GM12878 (cell line): ENCODE measurements at regions not wholly inside any gene's neighbourhood (a gene's known extent, or its start where the extent isn't known, plus 50 kb on each side); places are given as distances from the start of the nearest gene placed in this dataset.

ENCODE experiments used
- ATAC-seq: fragments of 200-7000 bp; cut with Tn5 transposase; 3 replicates; pipeline ENCODE4 v1.9.1; 2020; ENCODE audit warnings: mild to moderate bottlenecking, moderate library complexity
- BruUV-seq: library from RNA; stranded (reverse); fragments of 400-500 nt; replicated peaks from 2 replicates; lab custom pipeline; 2021; lab: Mats Ljungman, UMichigan
- CTCF ChIA-PET: fragments of 300-600 bp; sonication (Branson Sonifier 250); formaldehyde crosslinking; extraction: SDS; loops from one replicate; lab custom pipeline; 2021; ENCODE audit warnings: inconsistent platforms; lab: Yijun Ruan, JAX
- POLR2A ChIA-PET: fragments of 350-600 bp; formaldehyde crosslinking; extraction: SDS; loops from one replicate; lab custom pipeline; 2021; ENCODE audit warnings: inconsistent platforms; lab: Charles Lee
- RAD21 ChIA-PET: fragments of 300-600 bp; sonication (Branson Sonifier 250); formaldehyde crosslinking; loops from one replicate; lab custom pipeline; 2023; ENCODE audit warnings: antibody characterized with exemption; ENCODE audit not compliant: unreplicated experiment; lab: Charles Lee
- SMC1A ChIA-PET: fragments of 300-600 bp; sonication (Branson Sonifier 250); formaldehyde crosslinking; loops from one replicate; lab custom pipeline; 2023; ENCODE audit not compliant: unreplicated experiment, uncharacterized antibody; lab: Charles Lee
- DNase-seq: peaks from one replicate; pipeline ENCODE4 v3.0.0-alpha.2; 2011; ENCODE audit warnings: low read depth, low spot score
- FAIRE-seq: peaks from 3 replicates; lab custom pipeline; 2011; peaks lifted over from hg19 to GRCh38; lab: Jason Lieb, UNC
- H2AFZ ChIP-seq: 2 replicates; pipeline ENCODE4 v1.6.0; 2011; ENCODE audit warnings: low read depth, low read length, control low read depth; ENCODE audit not compliant: control insufficient read depth
- H3K27ac ChIP-seq: 2 replicates; pipeline ENCODE4 v1.5.1; 2011; ENCODE audit warnings: control low read depth; ENCODE audit not compliant: control insufficient read depth, insufficient read depth
- H3K27me3 ChIP-seq, 2 experiments: replicated peaks in 1 of 2; 2 replicates each; pipeline versions ENCODE4 v1.6.0 to v1.6.1; 2011; ENCODE audit warnings: low read length in 1 of 2; ENCODE audit not compliant: control insufficient read depth in 2 of 2, insufficient read depth in 2 of 2
- H3K36me3 ChIP-seq, 2 experiments: 2 replicates each; pipeline ENCODE4 v1.5.1; 2011; ENCODE audit warnings: low read length in 1 of 2; ENCODE audit not compliant: control insufficient read depth in 2 of 2, insufficient read depth in 2 of 2
- H3K4me1 ChIP-seq: 2 replicates; pipeline ENCODE4 v1.6.1; 2011; ENCODE audit warnings: mild to moderate bottlenecking, low read length, moderate library complexity, mixed read lengths; ENCODE audit not compliant: control insufficient read depth, insufficient read depth
- H3K4me2 ChIP-seq: 2 replicates; pipeline ENCODE4 v1.6.0; 2011; ENCODE audit warnings: control low read depth; ENCODE audit not compliant: control insufficient read depth, insufficient read depth
- H3K4me3 ChIP-seq: fragments of 200-600 bp; sonication (generic); 2 replicates; pipeline ENCODE4 v1.5.1; 2016
- H3K79me2 ChIP-seq: 2 replicates; pipeline ENCODE4 v1.6.0; 2011; ENCODE audit warnings: low read length; ENCODE audit not compliant: control insufficient read depth, insufficient read depth
- H3K9ac ChIP-seq: 2 replicates; pipeline ENCODE4 v1.8.0; 2011; ENCODE audit warnings: low read length, control low read depth, mixed read lengths; ENCODE audit not compliant: control insufficient read depth, insufficient read depth
- H3K9me3 ChIP-seq: replicated peaks from 3 replicates; pipeline ENCODE4 v1.5.1; 2011; ENCODE audit warnings: mild to moderate bottlenecking, low read length; ENCODE audit not compliant: control insufficient read depth, insufficient read depth
- H4K20me1 ChIP-seq: 2 replicates; pipeline ENCODE4 v1.6.0; 2011; ENCODE audit not compliant: control insufficient read depth, insufficient read depth
- CREB1 ChIP-seq: IDR thresholded peaks from 2 replicates; pipeline ENCODE4 v1.6.1; 2012; ENCODE audit warnings: low read depth, mild to moderate bottlenecking, inconsistent platforms
- EED ChIP-seq: sonication (generic); IDR thresholded peaks from 2 replicates; pipeline ENCODE4 v1.6.1; 2016; ENCODE audit warnings: antibody characterized with exemption, low read depth
- POLR2A ChIP-seq: IDR thresholded peaks from 2 replicates; pipeline ENCODE4 v1.6.1; 2011; ENCODE audit warnings: low read depth, mild to moderate bottlenecking, low read length
- POLR2AphosphoS2 ChIP-seq: IDR thresholded peaks from 2 replicates; pipeline ENCODE4 v1.6.1; 2011; ENCODE audit warnings: low read depth, mild to moderate bottlenecking, low read length, improper control_type of control experiment, moderate library complexity
- SP1 ChIP-seq: IDR thresholded peaks from one replicate; pipeline ENCODE4 v1.6.1; 2011; ENCODE audit warnings: low read depth, low read length
- SRF ChIP-seq, 2 experiments: IDR thresholded peaks; 2 replicates each; pipeline ENCODE4 v1.6.1; 2011; ENCODE audit warnings: low read depth in 2 of 2, low read length in 2 of 2, mild to moderate bottlenecking in 1 of 2, moderate library complexity in 1 of 2
- TCF3 ChIP-seq: IDR thresholded peaks from 2 replicates; pipeline ENCODE4 v1.6.1; 2012; ENCODE audit warnings: low read depth, mild to moderate bottlenecking, low read length, borderline replicate concordance; ENCODE audit not compliant: insufficient read depth
- WGBS: methylation state at CpG from one replicate; pipeline ENCODE4 v1.1.6; 2016; ENCODE audit warnings: low lambda C conversion rate; ENCODE audit not compliant: insufficient replicate concordance, insufficient coverage; ENCODE audit errors: missing lambda C conversion rate; 5-methylcytosine and 5-hydroxymethylcytosine counted together
- in situ Hi-C: fragments of 300-500 bp; cut with MboI; formaldehyde crosslinking; loops from 9 replicates; pipeline ENCODE4 v1.14.3; 2018; ENCODE audit warnings: mixed read lengths
- intact Hi-C: fragments of 100-400 bp; cut with micrococcal nuclease; formaldehyde crosslinking; loops from one replicate; pipeline ENCODE4 v1.14.2; 2022; ENCODE audit not compliant: unreplicated experiment
- TF ChIP-seq, protein P1 (sequence below): fragments of 450-650 bp; conservative IDR thresholded peaks from 2 replicates; pipeline ENCODE4 v1.6.1; 2017; ENCODE audit warnings: mild to moderate bottlenecking, moderate library complexity
- TF ChIP-seq, protein P2 (sequence below): fragments of 450-650 bp; IDR thresholded peaks from 2 replicates; pipeline ENCODE4 v1.6.1; 2016; ENCODE audit warnings: mild to moderate bottlenecking, moderate library complexity, borderline replicate concordance
- TF ChIP-seq, protein P3 (sequence below): IDR thresholded peaks from 2 replicates; pipeline ENCODE4 v1.6.1; 2011; ENCODE audit warnings: borderline replicate concordance, low read depth, mild to moderate bottlenecking, moderate library complexity, mixed read lengths, low read length; ENCODE audit not compliant: insufficient read depth; ENCODE audit errors: extremely low read length

DNA sequence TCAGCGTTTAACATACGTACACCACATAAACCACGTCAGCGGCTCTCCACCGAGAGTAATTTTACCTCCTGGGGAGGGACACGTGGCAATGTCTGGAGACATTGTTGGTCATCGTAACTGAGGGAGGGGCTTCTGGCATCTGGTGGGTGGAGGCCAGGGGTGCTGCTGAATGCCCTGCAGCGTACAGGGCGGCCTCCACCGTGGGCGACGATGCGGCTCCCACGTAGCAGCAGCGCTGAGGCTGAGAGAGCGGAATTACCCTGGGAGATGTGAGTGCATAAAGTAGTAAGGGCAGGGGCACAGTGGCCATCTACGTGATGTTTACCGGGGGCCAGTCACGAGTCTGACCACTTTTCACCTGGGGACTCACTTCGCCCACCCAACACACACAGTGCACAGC is 212.4 kb downstream of the RBFOX3 start:
- intact Hi-C loops: no loop called here
- TF ChIP-seq EED (no peak), TCF3 (no peak), SP1 (no peak)
- TF ChIP-seq, protein P1, sequence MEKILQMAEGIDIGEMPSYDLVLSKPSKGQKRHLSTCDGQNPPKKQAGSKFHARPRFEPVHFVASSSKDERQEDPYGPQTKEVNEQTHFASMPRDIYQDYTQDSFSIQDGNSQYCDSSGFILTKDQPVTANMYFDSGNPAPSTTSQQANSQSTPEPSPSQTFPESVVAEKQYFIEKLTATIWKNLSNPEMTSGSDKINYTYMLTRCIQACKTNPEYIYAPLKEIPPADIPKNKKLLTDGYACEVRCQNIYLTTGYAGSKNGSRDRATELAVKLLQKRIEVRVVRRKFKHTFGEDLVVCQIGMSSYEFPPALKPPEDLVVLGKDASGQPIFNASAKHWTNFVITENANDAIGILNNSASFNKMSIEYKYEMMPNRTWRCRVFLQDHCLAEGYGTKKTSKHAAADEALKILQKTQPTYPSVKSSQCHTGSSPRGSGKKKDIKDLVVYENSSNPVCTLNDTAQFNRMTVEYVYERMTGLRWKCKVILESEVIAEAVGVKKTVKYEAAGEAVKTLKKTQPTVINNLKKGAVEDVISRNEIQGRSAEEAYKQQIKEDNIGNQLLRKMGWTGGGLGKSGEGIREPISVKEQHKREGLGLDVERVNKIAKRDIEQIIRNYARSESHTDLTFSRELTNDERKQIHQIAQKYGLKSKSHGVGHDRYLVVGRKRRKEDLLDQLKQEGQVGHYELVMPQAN: no peak
- Histone ChIP-seq H3K27ac (no peak overlapping the region), H3K9ac (no peak overlapping the region), H3K27me3 (peaks cover 0 to 4% of the 10 kb centered on the region in 2 experiments; a peak in 1 of 4 replicates), H3K79me2 (no peaks in the 10 kb centered on the region), H3K36me3 (no peaks in the 10 kb centered on the region), H3K4me1 (no peaks in the 10 kb centered on the region; the same call in 1 of the 2 replicates), H4K20me1 (no peaks in the 10 kb centered on the region), H2AFZ (no peak overlapping the region), H3K4me3 (no peak overlapping the region), H3K4me2 (no peak overlapping the region), H3K9me3 (no peaks in the 10 kb centered on the region)
- ChIA-PET POLR2A (no interaction called here), SMC1A (no interaction called here), RAD21 (no interaction called here), CTCF (interaction anchor here (2.0 kb wide), 1 partner anchor 311 kb away, joined by 9 read pairs; no protein-coding TSS in a partner anchor)
- FAIRE-seq: no peak
- in situ Hi-C loops: no loop called here
- DNase-seq: no peak
- 61% methylated on average over 20 of the region's 20 CpGs for WGBS
- BruUV-seq: no TSS peak
- ATAC-seq: no peak

GRCh38 chr17:79396696-79397095 is 214.2 kb downstream of the RBFOX3 start:
- no TSS peak for BruUV-seq
- Histone ChIP-seq H3K27ac (no peak overlapping the region), H3K4me2 (no peak overlapping the region), H3K9me3 (no peaks in the 10 kb centered on the region), H3K79me2 (no peaks in the 10 kb centered on the region), H3K9ac (no peak overlapping the region), H2AFZ (no peak overlapping the region), H3K27me3 (peaks cover 0 to 6% of the 10 kb centered on the region in 2 experiments; a peak in 2 of 4 replicates), H3K4me1 (no peaks in the 10 kb centered on the region), H3K4me3 (no peak overlapping the region), H4K20me1 (no peaks in the 10 kb centered on the region), H3K36me3 (no peaks in the 10 kb centered on the region)
- ChIA-PET POLR2A (interaction anchor here (0.6 kb wide), 1 partner anchor 145 kb away, joined by 5 read pairs; no protein-coding TSS in a partner anchor), SMC1A (no interaction called here), CTCF (interaction anchor here (1.0 to 2.0 kb wide), 2 partner anchors 309 to 314 kb away, joined by 4 to 9 read pairs; no protein-coding TSS in a partner anchor), RAD21 (no interaction called here)
- 54% methylated on average over 13 of the region's 13 CpGs for WGBS
- in situ Hi-C loops (no loop called here), intact Hi-C loops (no loop called here)
- DNase-seq (no peak), FAIRE-seq (no peak), ATAC-seq (no peak)
- TF ChIP-seq CREB1: no peak
- TF ChIP-seq, protein P2, sequence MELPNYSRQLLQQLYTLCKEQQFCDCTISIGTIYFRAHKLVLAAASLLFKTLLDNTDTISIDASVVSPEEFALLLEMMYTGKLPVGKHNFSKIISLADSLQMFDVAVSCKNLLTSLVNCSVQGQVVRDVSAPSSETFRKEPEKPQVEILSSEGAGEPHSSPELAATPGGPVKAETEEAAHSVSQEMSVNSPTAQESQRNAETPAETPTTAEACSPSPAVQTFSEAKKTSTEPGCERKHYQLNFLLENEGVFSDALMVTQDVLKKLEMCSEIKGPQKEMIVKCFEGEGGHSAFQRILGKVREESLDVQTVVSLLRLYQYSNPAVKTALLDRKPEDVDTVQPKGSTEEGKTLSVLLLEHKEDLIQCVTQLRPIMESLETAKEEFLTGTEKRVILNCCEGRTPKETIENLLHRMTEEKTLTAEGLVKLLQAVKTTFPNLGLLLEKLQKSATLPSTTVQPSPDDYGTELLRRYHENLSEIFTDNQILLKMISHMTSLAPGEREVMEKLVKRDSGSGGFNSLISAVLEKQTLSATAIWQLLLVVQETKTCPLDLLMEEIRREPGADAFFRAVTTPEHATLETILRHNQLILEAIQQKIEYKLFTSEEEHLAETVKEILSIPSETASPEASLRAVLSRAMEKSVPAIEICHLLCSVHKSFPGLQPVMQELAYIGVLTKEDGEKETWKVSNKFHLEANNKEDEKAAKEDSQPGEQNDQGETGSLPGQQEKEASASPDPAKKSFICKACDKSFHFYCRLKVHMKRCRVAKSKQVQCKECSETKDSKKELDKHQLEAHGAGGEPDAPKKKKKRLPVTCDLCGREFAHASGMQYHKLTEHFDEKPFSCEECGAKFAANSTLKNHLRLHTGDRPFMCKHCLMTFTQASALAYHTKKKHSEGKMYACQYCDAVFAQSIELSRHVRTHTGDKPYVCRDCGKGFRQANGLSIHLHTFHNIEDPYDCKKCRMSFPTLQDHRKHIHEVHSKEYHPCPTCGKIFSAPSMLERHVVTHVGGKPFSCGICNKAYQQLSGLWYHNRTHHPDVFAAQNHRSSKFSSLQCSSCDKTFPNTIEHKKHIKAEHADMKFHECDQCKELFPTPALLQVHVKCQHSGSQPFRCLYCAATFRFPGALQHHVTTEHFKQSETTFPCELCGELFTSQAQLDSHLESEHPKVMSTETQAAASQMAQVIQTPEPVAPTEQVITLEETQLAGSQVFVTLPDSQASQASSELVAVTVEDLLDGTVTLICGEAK: no peak
- TF ChIP-seq POLR2A: no peak
- TF ChIP-seq, protein P3, sequence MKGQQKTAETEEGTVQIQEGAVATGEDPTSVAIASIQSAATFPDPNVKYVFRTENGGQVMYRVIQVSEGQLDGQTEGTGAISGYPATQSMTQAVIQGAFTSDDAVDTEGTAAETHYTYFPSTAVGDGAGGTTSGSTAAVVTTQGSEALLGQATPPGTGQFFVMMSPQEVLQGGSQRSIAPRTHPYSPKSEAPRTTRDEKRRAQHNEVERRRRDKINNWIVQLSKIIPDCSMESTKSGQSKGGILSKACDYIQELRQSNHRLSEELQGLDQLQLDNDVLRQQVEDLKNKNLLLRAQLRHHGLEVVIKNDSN: no peak
- no peak for TF ChIP-seq SRF (IDR thresholded peaks at IDR 0.05; ENCODE audit: low read depth in 2 of 2, low read length in 2 of 2)
- no peak for TF ChIP-seq POLR2AphosphoS2
